GM19023 (cell line): ENCODE measurements at regions not wholly inside any gene's neighbourhood (a gene's known extent, or its start where the extent isn't known, plus 50 kb on each side); places are given as distances from the start of the nearest gene placed in this dataset.
"Not testable (repeated sequence)": the region's sequence is repeated elsewhere in the genome, so short reads cannot be mapped to it uniquely, and the experiment has no call there.

Source experiments
- ATAC-seq: cut with Tn5 transposase; IDR thresholded peaks from one replicate; pipeline ENCODE4 v1.9.1; 2021; ENCODE audit warnings: mild to moderate bottlenecking, moderate library complexity; ENCODE audit not compliant: unreplicated experiment

DNA sequence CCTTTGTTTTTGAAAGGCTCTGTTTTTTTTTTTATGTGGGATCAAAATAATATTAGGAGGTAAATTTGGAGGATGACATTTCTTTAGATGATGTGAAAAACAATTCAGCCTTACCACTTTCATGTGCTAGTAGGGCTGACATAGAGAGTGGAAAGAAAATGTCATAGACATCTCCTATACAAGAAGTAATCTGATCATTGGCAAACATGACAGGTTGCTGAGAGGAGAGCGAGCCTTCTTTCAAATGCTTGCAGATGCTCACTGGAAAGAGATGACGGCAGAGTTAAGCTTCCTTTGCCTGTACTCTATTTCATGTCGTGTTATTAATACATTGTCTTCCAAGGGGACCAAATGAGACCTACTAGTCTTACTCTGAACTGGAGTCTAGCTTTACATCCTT is 160.1 kb upstream of the DAP start:
- no peak for ATAC-seq

GRCh38 chr5:10920400-10920799 is 159.4 kb upstream of the DAP start:
- no peak for ATAC-seq

DNA sequence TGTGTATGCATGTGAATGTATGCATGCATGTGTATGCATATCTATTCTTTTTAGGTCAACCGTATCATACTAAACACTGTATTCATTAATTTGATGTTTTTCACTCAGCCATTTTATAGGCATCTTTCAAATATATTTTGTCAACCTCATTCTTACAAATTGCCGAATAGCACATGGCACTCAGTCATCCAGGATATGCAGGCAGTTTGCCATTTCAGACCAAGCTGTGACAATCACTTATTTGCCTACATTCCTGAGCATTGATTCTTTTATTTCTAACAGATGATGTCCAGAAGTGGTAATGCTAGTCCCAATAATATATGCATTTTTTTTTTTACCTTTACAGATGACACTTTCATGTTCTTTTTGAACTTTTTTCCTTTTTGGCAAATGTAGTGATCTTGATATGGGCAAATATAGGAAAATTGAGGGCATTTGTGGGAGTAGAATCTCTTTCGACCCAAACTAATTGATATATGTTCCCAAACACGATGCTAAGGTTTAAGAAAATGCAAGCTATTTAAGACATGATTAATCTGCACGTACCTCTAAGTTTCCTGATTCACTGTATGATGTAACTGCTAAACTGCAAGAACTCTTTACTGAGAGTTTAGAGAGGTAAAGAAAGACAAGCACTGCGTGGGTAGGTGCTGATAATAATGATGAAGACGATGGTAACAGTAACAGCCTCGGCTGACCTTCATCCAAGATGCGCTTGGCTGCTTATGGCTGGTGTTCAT is 153.9 kb upstream of the DAP start:
- no peak for ATAC-seq

DNA sequence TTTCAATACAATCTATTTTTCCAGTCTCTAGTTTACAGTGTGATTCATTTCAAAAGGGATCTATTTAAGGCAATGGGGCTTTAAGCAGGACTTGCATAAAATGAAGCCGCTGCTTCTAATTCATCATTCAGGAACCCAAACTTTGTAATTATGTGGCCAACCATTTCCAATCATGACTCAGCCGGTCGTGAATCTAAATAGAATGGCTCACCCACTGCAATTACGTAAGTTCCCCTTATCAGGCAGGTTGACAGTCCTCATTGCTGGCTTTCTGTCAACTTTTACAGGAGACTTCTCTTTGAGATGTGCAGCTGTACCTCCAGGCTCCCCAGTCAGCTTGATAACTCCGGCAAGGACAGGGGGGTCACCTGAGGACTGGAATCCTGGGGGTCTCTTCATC is 152.8 kb upstream of the DAP start:
- ATAC-seq = no peak

DNA sequence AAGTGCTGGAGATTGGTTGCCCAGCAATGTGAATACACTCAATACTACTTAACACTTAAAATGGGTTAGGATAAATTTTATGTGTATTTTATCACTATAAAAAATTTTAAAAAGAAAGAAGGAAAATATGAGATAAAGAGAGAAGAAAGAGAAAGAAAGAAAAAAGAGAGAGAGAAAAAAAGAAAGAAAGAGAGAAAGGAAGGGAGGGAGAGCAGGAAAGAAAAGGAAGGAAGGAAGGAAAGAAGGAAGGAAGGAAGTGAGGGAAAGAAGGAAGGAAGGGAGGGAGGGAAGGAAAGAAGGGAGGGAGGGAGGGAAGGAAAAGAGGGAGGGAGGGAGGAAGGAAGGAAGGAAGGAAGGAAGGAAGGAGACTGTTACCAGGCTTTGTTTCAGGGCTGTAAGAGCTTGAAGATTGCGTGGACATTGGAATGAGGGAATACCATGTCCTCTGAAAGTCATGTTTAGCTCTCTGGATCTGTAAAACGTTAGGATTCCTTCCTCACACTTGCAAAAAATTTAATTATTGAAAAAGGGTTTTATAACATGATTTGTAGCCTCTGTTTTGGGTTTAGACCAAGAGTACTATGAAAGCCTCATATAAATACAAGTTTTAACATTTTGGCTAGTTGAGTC is 152.3 kb upstream of the DAP start:
- no peak for ATAC-seq

DNA sequence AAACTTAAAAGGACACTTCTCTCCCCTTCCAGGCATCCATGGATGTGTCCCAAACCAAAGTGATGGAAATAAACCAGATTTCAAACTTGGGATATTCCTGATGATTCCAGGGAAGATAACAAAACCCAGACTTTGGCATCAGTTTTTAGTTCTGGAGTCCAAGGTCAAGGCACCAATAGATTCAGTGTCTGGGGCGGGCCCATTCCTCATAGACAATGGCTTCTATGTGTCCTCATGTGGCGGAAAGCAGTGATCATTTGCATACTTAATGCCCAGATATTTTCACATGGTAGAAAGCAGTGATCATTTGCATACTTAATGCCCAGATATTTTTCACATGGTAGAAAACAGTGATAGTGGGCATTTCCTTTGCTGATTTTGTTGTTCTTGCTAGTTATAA is 151.4 kb upstream of the DAP start:
- no peak for ATAC-seq

DNA sequence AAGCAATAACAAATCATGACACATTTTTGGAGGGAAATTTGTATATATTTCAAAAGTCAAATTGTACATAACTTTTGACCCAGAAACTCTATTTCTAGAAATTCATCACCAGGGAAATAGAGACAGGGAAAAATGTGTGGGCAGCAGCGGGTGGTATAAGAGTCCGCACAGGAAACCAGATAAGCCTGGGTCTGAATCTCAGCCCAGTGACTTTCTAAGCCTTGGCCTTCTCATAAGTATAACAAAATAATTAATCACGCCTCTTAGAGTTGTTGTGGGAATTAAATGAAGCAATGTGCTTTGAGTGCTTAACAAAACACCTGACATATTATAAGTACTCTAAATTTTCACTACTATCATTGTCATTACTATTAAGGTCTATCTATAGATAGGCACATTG is 149.2 kb upstream of the DAP start:
- no peak for ATAC-seq

DNA sequence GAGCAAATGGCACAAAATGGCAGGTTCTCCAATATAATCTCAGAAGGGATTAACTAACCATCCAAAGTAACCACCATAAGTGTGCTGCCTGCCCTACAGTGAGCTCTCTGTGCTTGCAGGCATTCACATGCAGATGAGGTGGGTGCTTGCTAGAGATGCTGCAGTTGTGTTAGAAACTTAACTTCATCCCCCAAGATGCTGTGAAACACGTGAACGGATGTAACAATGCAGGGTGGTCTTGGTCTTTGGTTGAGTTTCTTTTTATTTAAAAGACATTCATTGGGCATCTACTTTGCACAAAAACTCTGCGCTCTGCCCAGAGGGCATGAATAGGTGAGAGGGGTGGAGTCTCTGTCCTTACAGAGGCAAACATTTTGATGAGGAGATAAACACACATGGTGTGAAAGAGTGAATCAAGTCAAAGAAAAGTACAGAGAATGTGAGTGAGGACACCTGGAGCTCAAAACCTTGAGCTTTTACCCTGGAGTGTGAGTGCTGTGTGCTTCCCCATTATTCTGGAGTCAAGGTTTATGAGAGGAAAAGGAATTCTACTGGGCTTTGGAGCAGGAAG is 143.9 kb upstream of the DAP start:
- ATAC-seq = no peak

DNA sequence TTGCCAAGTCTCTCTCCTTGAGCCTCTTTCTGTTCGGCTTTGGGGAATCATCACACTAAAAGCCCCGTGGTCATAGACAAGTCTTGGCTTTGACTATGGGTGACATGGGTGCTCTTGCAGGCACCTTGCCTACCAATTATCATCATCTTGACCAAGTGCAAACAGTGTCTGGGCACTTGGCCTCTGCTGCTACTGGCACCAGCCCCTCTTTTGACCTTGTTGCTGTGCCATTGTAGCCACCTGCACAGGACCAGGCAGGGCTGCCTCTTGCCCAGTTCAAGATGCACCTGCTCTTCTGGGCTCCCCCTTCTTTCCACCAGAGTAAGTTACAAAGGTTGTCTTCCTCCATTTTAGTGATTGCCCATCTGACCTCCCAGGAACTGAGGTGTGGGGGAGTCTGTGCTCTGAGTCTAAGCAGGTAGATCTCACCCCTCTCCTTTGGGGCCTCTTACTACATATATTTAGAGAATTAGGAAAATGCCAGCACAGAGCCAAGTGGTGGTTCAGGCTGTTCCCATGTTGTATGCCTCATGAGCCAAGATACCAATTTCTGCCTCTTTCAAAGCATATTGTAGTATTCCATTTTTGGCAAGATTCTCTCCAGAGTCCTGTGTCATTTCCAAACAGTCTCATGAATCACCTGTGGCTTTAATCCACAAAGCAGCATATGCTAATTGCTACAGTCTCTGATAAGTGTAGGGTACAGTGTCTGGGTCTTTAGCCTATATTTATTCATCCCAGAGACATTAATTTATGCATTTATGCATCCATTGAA is 142.9 kb upstream of the DAP start:
- no peak for ATAC-seq

DNA sequence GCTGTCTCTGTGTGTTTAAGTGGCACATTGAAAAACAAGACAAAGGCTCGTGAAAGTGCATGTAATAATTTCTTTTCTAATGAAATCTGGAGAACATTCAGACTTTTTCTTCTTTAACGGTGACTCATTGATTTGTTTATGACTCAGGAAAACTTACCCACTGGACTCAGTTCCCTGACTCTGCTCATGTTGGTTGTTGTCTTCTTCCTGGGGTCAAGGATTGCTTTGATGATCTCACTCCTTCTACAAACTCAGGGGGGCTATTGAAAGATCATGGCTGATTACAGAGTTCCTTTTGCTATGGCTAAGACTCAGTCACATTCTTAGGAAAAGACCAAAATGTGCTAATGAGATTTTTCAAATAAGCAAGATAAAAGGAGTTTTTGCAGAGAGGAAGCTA is 141.1 kb upstream of the DAP start:
- ATAC-seq = no peak

DNA sequence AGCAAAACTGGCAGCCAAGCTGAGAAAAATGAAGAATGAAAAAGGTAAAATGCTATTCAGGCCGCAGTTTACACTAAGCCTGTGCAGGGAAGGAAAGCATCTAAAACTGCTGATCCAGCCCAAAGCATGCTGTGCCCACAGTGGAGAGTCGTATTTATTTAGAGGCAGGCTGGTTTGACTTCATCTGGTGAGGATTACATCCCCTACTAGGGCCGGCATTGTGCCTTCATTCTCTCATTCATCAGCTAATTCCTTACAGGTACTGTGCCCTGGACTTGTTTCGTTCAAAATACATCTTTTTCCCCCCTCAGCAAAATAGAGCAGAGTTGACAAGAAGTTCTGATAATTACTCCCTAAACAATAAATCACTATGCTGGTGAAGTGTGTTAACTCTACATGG is 137.5 kb upstream of the DAP start:
- no peak for ATAC-seq

DNA sequence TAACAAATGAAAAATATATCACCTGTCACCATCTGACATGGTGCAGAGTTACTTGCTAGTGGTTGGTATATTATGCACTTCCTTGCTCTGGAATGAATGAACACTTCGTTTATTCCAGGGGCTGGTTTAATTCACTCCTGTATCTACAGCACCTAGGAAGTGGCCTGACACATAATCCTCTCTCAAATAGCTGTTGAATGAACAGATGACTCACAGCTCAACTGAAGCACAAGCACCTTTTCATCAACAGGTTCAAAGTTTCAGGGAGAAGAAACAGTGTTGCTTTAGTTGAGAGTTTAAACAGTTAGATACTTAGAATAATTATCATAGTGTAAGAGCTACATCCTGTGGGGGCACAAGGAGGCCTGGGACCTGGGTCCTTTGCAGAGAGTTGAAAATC is 135.0 kb upstream of the DAP start:
- ATAC-seq = no peak

DNA sequence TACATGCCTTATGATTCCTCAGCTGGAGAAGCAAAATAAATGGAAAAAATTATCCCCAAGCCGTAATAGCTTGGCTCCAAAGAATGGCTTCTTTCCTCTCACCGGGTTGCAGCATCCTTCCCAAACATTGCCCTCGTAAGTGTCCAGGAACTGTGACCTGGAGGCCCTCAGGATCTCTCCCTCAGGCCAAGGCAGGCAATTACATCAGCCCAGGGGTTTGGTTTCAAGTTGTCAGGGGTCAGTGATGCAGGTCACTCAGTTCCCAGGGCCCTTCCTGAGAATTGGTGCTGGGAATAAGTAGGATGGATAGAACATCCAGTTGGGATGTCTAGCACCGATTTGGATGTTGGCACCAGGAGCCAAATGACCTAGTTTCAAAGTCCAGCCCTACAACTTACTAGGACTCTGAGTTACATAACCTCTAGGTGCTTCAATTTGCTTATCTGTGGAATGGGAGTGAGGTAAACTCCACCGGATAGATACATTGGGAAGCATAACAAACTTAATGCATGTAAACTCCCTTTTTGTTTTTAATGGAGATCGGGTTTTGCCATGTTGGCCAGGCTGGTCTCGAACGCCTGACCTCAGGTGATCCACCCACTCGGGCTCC is 133.5 kb upstream of the DAP start:
- ATAC-seq = no peak

- ATAC-seq = no peak
Measured at GRCh38 chr5:10892911-10893215, 131.8 kb upstream of the DAP start.

GRCh38 chr5:10892147-10892910 is 131.3 kb upstream of the DAP start:
- ATAC-seq = no peak

GRCh38 chr5:10891193-10891592 is 130.2 kb upstream of the DAP start:
- ATAC-seq = no peak

GRCh38 chr5:10886497-10886896 is 125.5 kb upstream of the DAP start:
- ATAC-seq = no peak

- ATAC-seq = no peak
Measured at GRCh38 chr5:10885026-10885425, 124.0 kb upstream of the DAP start.

- not testable (repeated sequence) for ATAC-seq
Measured at GRCh38 chr5:10883945-10884344, 122.9 kb upstream of the DAP start.

- no peak for ATAC-seq
Measured at GRCh38 chr5:10880934-10881333, 119.9 kb upstream of the DAP start.

DNA sequence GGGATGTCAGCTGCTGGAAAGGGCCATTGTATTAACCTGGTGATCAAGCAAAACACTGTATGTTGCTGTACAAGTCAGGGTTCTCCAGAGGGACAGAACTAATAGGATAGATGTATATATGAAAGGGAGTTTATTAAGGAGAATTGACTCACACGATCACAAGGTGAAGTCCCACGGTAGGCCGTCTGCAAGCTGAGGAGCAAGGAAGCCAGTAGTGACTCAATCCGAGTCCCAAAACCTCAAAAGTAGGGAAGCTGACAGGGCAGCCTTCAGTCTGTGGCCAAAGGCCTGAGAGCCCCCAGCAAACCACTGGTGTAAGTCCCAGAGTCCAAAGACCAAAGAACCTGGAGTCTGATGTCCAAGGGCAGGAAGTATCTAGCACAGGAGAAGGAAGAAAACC is 116.0 kb upstream of the DAP start:
- not testable (repeated sequence) for ATAC-seq
